GM12865 (cell line): ENCODE measurements at regions not wholly inside any gene's neighbourhood (a gene's known extent, or its start where the extent isn't known, plus 50 kb on each side); places are given as distances from the start of the nearest gene placed in this dataset.
"Not testable (repeated sequence)": the region's sequence is repeated elsewhere in the genome, so short reads cannot be mapped to it uniquely, and the experiment has no call there.

Experiments used
- DNase-seq: peaks from one replicate; pipeline ENCODE4 v3.0.0; 2010; ENCODE audit warnings: low read depth
- H3K4me3 ChIP-seq: 2 replicates; pipeline ENCODE4 v1.5.1; 2011; ENCODE audit warnings: mild to moderate bottlenecking, low read depth, low read length, control low read depth
- TF ChIP-seq, protein P1 (sequence below): IDR thresholded peaks from 2 replicates; pipeline ENCODE4 v1.5.1; 2011; ENCODE audit warnings: low read length, control low read depth, low read depth, inconsistent platforms; ENCODE audit not compliant: insufficient read depth; ENCODE audit errors: missing control alignments

DNA sequence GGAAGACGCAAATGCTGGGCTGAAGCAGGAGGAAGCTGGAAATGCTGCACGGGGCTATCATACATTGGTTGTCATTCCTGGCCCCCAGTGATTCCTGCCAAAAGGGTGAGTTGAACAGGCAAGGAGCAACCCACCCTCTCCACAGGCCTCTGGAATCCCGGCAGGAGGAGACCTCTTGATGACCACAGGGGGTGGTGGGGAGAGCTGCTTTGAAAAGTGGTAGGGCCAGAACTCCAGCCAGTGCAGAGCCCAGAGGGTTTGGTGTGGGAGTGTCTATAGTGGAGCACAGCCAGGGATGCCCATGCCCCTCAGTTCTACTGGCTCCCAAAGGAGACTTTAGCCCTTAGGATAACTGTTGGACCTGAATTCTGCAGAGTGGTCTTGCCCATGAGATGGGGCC lies 89.2 kb downstream of the SAMD9 start:
- no peak for DNase-seq
- TF ChIP-seq, protein P1, sequence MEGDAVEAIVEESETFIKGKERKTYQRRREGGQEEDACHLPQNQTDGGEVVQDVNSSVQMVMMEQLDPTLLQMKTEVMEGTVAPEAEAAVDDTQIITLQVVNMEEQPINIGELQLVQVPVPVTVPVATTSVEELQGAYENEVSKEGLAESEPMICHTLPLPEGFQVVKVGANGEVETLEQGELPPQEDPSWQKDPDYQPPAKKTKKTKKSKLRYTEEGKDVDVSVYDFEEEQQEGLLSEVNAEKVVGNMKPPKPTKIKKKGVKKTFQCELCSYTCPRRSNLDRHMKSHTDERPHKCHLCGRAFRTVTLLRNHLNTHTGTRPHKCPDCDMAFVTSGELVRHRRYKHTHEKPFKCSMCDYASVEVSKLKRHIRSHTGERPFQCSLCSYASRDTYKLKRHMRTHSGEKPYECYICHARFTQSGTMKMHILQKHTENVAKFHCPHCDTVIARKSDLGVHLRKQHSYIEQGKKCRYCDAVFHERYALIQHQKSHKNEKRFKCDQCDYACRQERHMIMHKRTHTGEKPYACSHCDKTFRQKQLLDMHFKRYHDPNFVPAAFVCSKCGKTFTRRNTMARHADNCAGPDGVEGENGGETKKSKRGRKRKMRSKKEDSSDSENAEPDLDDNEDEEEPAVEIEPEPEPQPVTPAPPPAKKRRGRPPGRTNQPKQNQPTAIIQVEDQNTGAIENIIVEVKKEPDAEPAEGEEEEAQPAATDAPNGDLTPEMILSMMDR = no peak
- H3K4me3 ChIP-seq = no peak overlapping the region

- TF ChIP-seq, protein P1 = no peak
These were observed 90.7 kb downstream of the SAMD9 start for GRCh38 chr7:93027044-93027443.

DNA sequence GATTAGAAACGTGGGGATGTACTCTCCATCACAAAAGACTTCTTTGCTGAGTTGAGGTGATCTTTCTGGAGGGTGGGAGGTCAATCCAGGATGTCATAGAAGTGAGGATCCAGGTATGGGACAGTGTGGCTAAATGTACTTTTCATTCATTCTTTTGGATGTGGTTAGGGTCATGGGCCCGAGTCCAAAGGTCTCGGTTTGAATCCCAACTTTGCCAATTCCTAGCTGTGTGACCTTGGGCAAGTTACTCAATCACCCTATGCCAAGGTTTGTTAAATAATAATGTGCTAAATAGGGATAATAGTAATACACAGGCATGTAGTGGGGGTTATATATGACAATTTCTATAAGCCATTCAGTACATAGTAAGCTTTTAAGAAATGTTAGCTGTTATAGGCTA lies 91.4 kb downstream of the SAMD9 start:
- TF ChIP-seq, protein P1 = no peak
- no peak for DNase-seq

More at GRCh38 chr7:93027044-93027443, 90.7 kb downstream of the SAMD9 start:
- no peak overlapping the region for H3K4me3 ChIP-seq
- DNase-seq = no peak

GRCh38 chr7:93025389-93025788 lies 92.4 kb downstream of the SAMD9 start:
- no peak for DNase-seq
- no peak overlapping the region for H3K4me3 ChIP-seq
- TF ChIP-seq, protein P1 = no peak

More for the DNA sequence above, 91.4 kb downstream of the SAMD9 start:
- no peak overlapping the region for H3K4me3 ChIP-seq

- H3K4me3 ChIP-seq, DNase-seq: not testable (repeated sequence)
These were observed 94.8 kb downstream of the SAMD9 start for GRCh38 chr7:93022931-93023478.

GRCh38 chr7:93021748-93022147 lies 96.0 kb downstream of the SAMD9 start:
- no peak overlapping the region for H3K4me3 ChIP-seq
- TF ChIP-seq, protein P1 = no peak
- no peak for DNase-seq

DNA sequence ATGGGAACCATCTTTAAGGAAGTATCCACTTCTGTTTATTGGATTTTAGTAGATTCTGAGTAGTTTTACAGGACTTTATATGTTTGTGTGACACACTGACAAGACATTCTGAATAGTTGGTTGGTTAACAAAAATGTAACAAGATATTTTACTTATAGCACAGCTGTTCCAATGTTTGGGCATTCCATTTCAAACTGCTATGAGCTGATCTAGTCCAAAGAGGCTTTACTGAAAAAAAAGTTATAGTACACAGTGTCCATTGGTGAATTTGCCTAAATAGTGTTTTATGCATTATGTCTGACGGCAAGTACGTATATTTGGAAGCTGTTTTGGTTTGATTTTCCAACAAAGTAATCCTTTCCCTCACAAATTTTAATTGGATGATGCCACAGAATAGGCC lies 99.1 kb downstream of the SAMD9 start:
- DNase-seq = no peak
- TF ChIP-seq, protein P1 = no peak
- H3K4me3 ChIP-seq = no peak overlapping the region
